GM18517 (cell line): ENCODE measurements at regions not wholly inside any gene's neighbourhood (a gene's known extent, or its start where the extent isn't known, plus 50 kb on each side); places are given as distances from the start of the nearest gene placed in this dataset.
A peak's percentile ranks its signal among the peaks of the same experiment; 100 is the strongest.
"Not testable (repeated sequence)": the region's sequence is repeated elsewhere in the genome, so short reads cannot be mapped to it uniquely, and the experiment has no call there.

ENCODE experiments used
- ATAC-seq: cut with Tn5 transposase; IDR thresholded peaks from one replicate; pipeline ENCODE4 v1.9.1; 2021; ENCODE audit warnings: mild to moderate bottlenecking, moderate library complexity; ENCODE audit not compliant: unreplicated experiment

- no peak for ATAC-seq
Measured at GRCh38 chr13:50129081-50129705, 113.9 kb downstream of the KCNRG start.

DNA sequence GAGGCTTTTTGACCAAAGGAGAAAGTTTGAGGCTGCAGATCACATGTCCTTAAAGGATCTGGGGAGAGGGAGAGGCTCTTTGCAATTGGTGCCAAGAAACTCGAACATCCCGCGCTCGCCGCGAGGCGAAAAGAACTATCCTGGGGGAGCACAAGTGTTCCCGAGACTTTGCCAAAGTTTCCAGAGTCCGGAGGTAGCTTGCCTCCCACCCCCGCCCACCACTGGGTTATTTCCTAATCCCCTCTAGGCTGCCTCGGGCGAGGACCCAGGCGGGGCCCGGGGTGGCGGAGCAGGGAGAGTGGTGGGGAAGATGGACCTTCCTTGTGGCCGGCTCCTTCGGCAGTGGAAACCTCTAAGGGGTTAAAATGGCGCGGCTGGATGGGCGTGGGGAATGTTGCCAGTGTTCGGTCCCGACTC is 114.5 kb downstream of the KCNRG start:
- no peak for ATAC-seq

GRCh38 chr13:50130123-50130946 is 115.1 kb downstream of the KCNRG start:
- no peak for ATAC-seq

- no peak for ATAC-seq
Measured at GRCh38 chr13:50131920-50132903, 117.0 kb downstream of the KCNRG start.

DNA sequence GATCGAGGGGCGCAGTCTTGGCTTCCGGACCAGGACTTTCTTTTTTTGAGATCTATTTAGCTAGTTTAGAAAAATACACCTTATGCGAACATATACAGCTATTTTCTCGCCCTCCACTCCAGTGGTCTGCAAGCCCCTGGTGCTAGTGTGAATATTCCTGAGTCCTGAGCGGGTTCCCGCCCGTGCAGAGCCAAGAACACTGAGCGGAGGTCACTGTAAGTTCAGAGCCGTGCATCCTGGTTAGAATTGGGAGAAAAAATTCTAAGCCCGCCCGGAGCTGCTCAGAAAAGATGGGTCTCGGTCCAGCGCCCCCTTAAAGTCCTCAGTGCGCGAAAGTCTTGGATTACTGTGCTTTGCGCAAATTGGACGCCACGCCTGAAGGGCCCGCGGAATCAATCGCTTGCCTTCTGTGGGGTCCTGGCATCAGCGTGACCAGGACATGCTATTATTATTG is 117.7 kb downstream of the KCNRG start:
- no peak for ATAC-seq

DNA sequence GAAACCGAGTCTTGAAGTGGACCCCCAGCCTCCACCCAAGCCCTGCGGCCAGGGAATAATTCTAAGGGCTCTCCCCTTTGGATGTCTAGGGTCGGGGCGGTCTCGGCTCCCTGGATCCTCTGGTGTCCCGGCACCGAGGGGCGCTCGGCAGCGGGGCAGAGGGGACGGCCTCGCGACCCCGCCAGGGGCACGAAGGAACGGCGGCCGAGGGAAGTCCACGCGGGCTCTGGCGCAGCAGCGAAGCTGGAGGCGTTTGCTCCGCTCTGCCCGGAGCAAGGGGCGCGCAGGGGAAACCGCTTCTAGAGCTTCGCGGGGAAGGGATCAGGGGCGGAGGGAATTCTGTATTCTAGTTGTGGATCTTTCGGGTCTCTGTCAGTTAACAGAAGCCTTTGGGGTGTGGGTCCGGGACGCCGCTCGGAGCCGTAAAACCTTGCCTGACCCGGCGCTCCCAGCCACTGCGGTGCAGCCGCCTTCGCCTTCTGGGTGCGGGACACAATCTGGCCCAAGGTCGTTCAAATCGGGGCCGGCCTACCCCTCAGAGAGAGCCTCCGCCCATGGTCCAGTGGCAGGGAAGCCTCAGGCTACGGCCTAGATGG is 118.2 kb downstream of the KCNRG start:
- no peak for ATAC-seq

DNA sequence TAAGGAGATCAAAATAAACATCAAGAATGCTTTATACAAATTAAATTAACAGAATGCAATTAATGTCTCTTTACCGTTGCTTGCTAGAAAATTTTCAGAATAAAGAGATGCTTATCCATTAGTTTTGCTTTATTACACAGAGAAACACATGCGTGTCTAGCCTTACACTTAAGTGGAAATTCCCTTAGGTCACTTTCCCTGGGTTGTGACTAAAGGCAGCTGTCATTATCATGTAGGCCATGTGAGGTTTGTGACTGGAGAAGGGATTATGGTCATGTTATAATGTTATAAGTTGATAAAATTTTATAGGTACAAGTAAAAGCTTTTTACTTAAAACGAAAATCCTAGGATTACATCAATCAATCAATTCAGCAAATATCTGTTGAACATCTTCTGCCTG is 121.0 kb downstream of the KCNRG start:
- ATAC-seq, result no peak

GRCh38 chr13:50136678-50137077 is 121.4 kb downstream of the KCNRG start:
- no peak for ATAC-seq

DNA sequence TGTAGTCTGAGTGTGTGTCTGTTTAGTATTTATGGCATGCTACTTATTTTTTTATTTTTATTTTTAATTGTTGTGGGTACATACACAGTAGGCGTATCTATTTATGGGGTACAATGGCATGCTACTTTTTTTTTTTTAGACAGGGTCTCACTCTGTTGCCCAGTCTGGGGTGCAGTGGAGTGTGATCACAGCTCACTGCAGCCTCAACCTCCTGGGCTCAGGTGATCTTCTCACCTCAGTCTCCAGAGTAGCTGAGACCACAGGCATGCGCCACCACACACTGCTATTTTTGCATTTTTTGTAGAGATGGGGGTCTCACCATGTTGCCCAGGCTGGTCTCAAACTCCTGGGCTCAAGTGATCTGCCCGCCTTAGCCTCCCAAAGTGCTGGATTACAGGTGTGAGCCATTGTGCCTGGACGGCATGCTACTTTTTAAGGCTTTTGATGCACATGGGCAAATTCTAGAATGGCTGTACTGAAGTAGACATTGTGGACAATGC is 124.2 kb downstream of the KCNRG start:
- not testable (repeated sequence) for ATAC-seq

DNA sequence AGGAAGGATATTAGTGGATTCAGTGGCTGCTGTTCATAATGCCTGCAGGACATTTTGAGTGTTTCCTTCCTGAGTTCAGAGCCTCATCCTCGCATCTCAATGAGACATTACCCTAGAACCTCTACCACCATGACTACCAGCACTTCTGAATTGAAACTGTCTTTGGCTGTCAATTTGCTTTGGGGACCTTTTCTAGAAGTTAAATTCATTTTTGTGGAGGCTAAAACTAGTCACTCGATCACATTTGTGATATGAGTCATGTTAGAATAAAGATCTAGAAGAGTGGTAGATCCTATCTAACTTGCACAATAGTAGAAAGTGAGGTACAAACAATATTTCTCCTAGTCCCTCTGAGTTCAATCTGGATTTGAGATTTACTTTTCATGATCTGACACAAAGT is 124.9 kb downstream of the KCNRG start:
- ATAC-seq, result no peak

DNA sequence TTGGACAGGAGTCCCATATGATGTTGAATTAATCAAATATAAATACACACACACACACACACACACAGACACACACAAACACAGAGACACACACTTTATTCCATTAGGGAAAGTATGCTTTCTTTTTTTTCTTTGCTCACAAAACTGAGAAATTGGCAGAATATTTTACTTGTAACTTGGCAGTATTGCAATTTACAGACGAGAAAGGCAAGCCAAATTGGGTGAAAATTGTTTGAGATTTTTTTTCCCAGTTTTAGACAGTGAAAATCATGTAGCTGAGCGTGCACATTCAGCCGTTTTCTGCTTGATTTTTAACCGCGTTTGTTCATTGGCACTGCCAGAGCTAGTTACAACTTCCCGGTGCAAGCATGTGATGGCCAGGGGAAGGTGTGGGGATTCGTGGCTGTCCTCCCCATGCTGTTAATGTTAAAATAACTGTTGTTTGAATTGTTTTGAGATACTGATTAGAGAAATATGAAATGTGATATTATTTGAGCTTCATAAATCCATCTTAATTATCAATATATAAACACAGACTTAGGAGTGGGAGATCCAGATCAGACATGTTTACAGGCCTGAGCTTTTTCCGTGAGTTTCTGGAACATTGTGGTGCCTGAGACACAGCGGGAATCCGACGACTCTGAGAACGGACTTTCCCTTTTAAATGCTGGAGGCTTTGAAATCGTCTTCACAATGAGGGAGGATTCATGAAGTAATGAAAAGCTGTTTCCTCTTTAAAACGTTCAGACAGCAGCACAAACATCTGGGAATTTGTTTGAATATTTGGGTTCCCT is 125.5 kb downstream of the KCNRG start:
- ATAC-seq, result no peak

DNA sequence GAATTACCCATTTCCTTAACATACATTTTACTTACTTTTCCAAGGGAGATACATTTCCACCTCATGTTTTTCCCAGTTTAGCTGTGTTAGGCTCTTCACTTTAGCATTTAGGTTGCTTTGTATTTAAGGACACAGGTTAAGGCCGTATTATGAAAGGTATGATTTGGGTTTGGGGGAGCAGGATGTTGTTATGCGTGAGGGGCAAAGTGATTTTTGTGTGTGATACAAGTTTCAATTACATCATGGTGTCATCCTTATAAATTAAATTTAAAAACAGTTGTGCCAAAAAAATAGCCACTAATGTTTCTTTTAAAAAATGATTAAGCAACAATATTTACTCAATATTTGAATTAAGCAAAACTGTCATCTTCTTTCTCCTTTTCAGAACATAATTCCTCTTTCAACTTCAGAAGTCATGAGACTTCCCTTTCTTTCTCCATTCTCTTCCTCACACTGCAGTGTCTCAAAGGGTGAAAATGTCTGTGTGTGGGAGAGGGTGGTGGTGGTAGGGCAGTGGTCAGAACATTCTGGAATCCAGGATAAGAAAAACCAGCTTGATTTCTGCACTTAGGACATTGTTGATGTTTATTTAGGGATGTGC is 126.2 kb downstream of the KCNRG start:
- no peak for ATAC-seq

- ATAC-seq, result no peak
Measured at GRCh38 chr13:50144246-50145160, 129.3 kb downstream of the KCNRG start.

- ATAC-seq, result no peak
Measured at GRCh38 chr13:50149214-50149613, 134.0 kb downstream of the KCNRG start.

- no peak for ATAC-seq
Measured at GRCh38 chr13:50149932-50150331, 134.7 kb downstream of the KCNRG start.

- no peak for ATAC-seq
Measured at GRCh38 chr13:50152224-50152623, 137.0 kb downstream of the KCNRG start.

GRCh38 chr13:50152655-50153309 is 137.5 kb downstream of the KCNRG start:
- peak; percentile 67 for ATAC-seq

DNA sequence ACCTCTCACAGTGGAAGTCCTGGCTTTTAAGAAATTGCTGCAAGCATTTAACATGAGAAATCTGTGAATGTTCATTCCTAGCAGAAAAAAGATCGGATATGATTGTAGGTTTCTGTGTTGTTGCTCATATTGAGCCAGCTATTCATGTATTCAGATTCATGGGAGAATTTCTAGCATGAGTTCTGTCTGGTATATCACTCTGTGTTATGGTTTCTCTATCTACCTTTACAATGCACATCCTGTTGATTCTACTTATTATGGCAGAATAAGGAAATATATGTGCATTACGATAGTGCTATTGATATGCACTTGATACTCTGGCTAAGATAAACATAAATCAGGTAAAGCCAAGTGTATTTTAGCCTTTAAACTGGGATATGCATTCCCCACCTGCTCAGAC is 138.2 kb downstream of the KCNRG start:
- no peak for ATAC-seq
